Mammary epithelial cell (primary cell): ENCODE measurements at regions not wholly inside any gene's neighbourhood (a gene's known extent, or its start where the extent isn't known, plus 50 kb on each side); places are given as distances from the start of the nearest gene placed in this dataset.

Source experiments
- CTCF ChIP-seq, 2 donors: IDR thresholded peaks in 1 of 2; conservative IDR thresholded peaks in 1 of 2; 2 replicates each; pipeline ENCODE4 v1.5.1; 2011 to 2012; ENCODE audit warnings: inconsistent platforms in 2 of 2, low read length in 2 of 2, mild to moderate bottlenecking in 2 of 2, control low read depth in 1 of 2, low read depth in 1 of 2; ENCODE audit not compliant: insufficient read depth in 1 of 2; ENCODE audit errors: extremely low read depth in 1 of 2
- EZH2 ChIP-seq: IDR thresholded peaks from 2 replicates; pipeline ENCODE4 v1.6.1; 2012; ENCODE audit warnings: low read length, inconsistent platforms, borderline replicate concordance

- TF ChIP-seq CTCF (conservative IDR thresholded peaks at IDR 0.05 in 1 of 2, IDR thresholded peaks at IDR 0.05 in 1 of 2; ENCODE audit: extremely low read depth in 1 of 2, insufficient read depth in 1 of 2, low read depth in 1 of 2, low read length in 2 of 2) (no peak), EZH2 (no peak)
Measured at GRCh38 chr14:65249471-65250161, 147.3 kb upstream of the MAX start.
